Spleen (tissue), 11 donors: ENCODE measurements at regions not wholly inside any gene's neighbourhood (a gene's known extent, or its start where the extent isn't known, plus 50 kb on each side); places are given as distances from the start of the nearest gene placed in this dataset.

Source experiments
- DNase-seq: peaks from one replicate; pipeline ENCODE4 v3.0.0-alpha.2; 2020
- H3K27ac ChIP-seq, 8 donors: fragments of 200-600 bp; sonication (generic) in 7 of 8; 1 replicate in 4 of 8; 2 replicates in 4 of 8; pipeline versions ENCODE4 v1.5.0 to v1.8.0; 2016 to 2021; ENCODE audit warnings: inconsistent platforms in 4 of 8, mild to moderate bottlenecking in 4 of 8, moderate library complexity in 1 of 8
- H3K27me3 ChIP-seq, 7 donors: fragments of 200-600 bp; sonication (generic) in 6 of 7; replicated peaks in 1 of 7; 1 replicate in 4 of 7; 2 replicates in 3 of 7; pipeline versions ENCODE4 v1.5.0 to v1.8.0; 2016 to 2021; ENCODE audit warnings: inconsistent platforms in 3 of 7, mild to moderate bottlenecking in 1 of 7
- H3K36me3 ChIP-seq, 6 donors: fragments of 200-600 bp; sonication (generic) in 5 of 6; 1 replicate in 4 of 6; 2 replicates in 2 of 6; pipeline versions ENCODE4 v1.5.0 to v1.8.0; 2016 to 2021; ENCODE audit warnings: inconsistent platforms in 2 of 6
- H3K4me1 ChIP-seq, 6 donors: fragments of 200-600 bp; sonication (generic) in 5 of 6; 1 replicate in 3 of 6; 2 replicates in 3 of 6; pipeline versions ENCODE4 v1.5.0 to v1.8.0; 2016 to 2021; ENCODE audit warnings: inconsistent platforms in 3 of 6
- H3K4me3 ChIP-seq, 8 donors: fragments of 200-600 bp; sonication (generic) in 7 of 8; 1 replicate in 4 of 8; 2 replicates in 4 of 8; pipeline versions ENCODE4 v1.5.0 to v1.8.0; 2016 to 2021; ENCODE audit warnings: inconsistent platforms in 4 of 8, mild to moderate bottlenecking in 4 of 8, moderate library complexity in 2 of 8
- H3K9me3 ChIP-seq, 8 donors: fragments of 200-600 bp; sonication (generic) in 7 of 8; 1 replicate in 4 of 8; 2 replicates in 4 of 8; pipeline versions ENCODE4 v1.5.0 to v1.8.0; 2016 to 2021; ENCODE audit warnings: inconsistent platforms in 4 of 8
- CTCF ChIP-seq, 11 experiments: fragments of 200-600 bp in 7 of 11; fragments of 450-650 bp in 4 of 11; sonication (generic) in 4 of 11; IDR thresholded peaks in 8 of 11; conservative IDR thresholded peaks in 3 of 11; 1 replicate in 7 of 11; 2 replicates in 4 of 11; pipeline versions ENCODE4 v1.4.0 to v1.8.0; 2016 to 2021; ENCODE audit warnings: antibody characterized with exemption in 11 of 11, inconsistent platforms in 4 of 11, mild to moderate bottlenecking in 1 of 11
- POLR2A ChIP-seq, 3 donors: fragments of 450-650 bp; IDR thresholded peaks; one replicate each; pipeline ENCODE4 v1.5.1; 2017; ENCODE audit warnings: antibody characterized with exemption in 3 of 3, mild to moderate bottlenecking in 1 of 3
- POLR2AphosphoS5 ChIP-seq, 3 donors: sonication (generic); formaldehyde crosslinking; IDR thresholded peaks; one replicate each; pipeline ENCODE4 v1.5.1; 2017; ENCODE audit warnings: antibody characterized with exemption in 3 of 3
- WGBS, 5 donors: extraction: QIAGEN DNeasy Blood & Tissue Kit in 3 of 5; methylation state at CpG; one replicate each; pipeline versions ENCODE4 v1.1.5 to v1.1.7; 2013 to 2018; 5-methylcytosine and 5-hydroxymethylcytosine counted together
- intact Hi-C: fragments of 100-400 bp; cut with DNase I; formaldehyde crosslinking; loops from one replicate; pipeline ENCODE4 v1.15.0; 2023; ENCODE audit warnings: low total_unique reads
- donor health status: healthy with polysubstance abuse.
- donor health status: DM: no; HTN: no; CAD: no; lungs with moderate emphysema.
- donor health status: DM: no; HTN: no; CAD: no.
- donor health status: Bipolar disorder and iron deficiency.
- donor health status: healthy.
- donor health status: DM: no; HTN: no; CAD: no.
- donor health status: DM: yes; HTN: yes; CAD: no.

- H3K27me3 ChIP-seq = peaks cover 8 to 78% (median 58%) of the 10 kb centered on the region in 7 donors
- 38 to 41% (median 40%) methylated on average over 33 of the region's 33 CpGs for WGBS, 5 donors
- DNase-seq = peak; percentile 87
- intact Hi-C loops = loop anchor here (5.0 to 10.0 kb wide), 3 partner anchors 284 to 1333 kb away; partner anchors contain the start of gene HOXA11
- TF ChIP-seq CTCF (IDR thresholded peaks at IDR 0.05 in 8 of 11, conservative IDR thresholded peaks at IDR 0.05 in 3 of 11) (peak; percentile 47 to 84 (median 82)), POLR2AphosphoS5 (IDR thresholded peaks at IDR 0.05) (no peak)
- peak overlapping the region in 2 of 8 donors; percentile 26 to 62 for H3K27ac ChIP-seq
- peak overlapping the region in 4 of 8 donors; percentile 10 to 59 (median 18) for H3K4me3 ChIP-seq
- no peaks in the 10 kb centered on the region for H3K36me3 ChIP-seq
- H3K9me3 ChIP-seq = peaks cover 0 to 19% (median 0%) of the 10 kb centered on the region in 8 donors
- H3K4me1 ChIP-seq = peaks cover 12 to 40% (median 22%) of the 10 kb centered on the region in 6 donors
Measured at GRCh38 chr7:25851332-25852210, 300.4 kb upstream of the NFE2L3 start.

- peak; percentile 75 for DNase-seq
- WGBS, 5 donors = 2 to 11% (median 3%) methylated on average over 37 to 70 of the region's 70 CpGs
- TF ChIP-seq POLR2AphosphoS5 (IDR thresholded peaks at IDR 0.05) (no peak), CTCF (IDR thresholded peaks at IDR 0.05 in 8 of 11, conservative IDR thresholded peaks at IDR 0.05 in 3 of 11) (no peak), POLR2A (IDR thresholded peaks at IDR 0.05) (no peak)
- intact Hi-C loops = loop anchor here (5.0 to 10.0 kb wide), 3 partner anchors 285 to 1332 kb away; partner anchors contain the start of gene HOXA11
- no peaks in the 10 kb centered on the region for H3K36me3 ChIP-seq
- H3K4me1 ChIP-seq = peaks cover 12 to 48% (median 29%) of the 10 kb centered on the region in 6 donors
- peaks cover 0 to 24% (median 0%) of the 10 kb centered on the region in 8 donors for H3K9me3 ChIP-seq
- peak overlapping the region in 4 of 8 donors; percentile 10 to 59 (median 18) for H3K4me3 ChIP-seq
- peak overlapping the region in 2 of 8 donors; percentile 26 to 62 for H3K27ac ChIP-seq
- peaks cover 8 to 86% (median 66%) of the 10 kb centered on the region in 7 donors for H3K27me3 ChIP-seq
Measured at GRCh38 chr7:25852211-25852938, 299.6 kb upstream of the NFE2L3 start.

GRCh38 chr7:25852939-25853271, 299.1 kb upstream of the NFE2L3 start:
- H3K27me3 ChIP-seq = peaks cover 8 to 91% (median 71%) of the 10 kb centered on the region in 7 donors
- intact Hi-C loops = loop anchor here (5.0 to 10.0 kb wide), 3 partner anchors 286 to 1332 kb away; partner anchors contain the start of gene HOXA11
- DNase-seq = peak; percentile 74
- WGBS, 5 donors = 10 to 36% (median 12%) methylated on average over 16 of the region's 16 CpGs
- peaks cover 0 to 29% (median 0%) of the 10 kb centered on the region in 8 donors for H3K9me3 ChIP-seq
- H3K36me3 ChIP-seq = no peaks in the 10 kb centered on the region
- H3K4me3 ChIP-seq = peak overlapping the region in 2 of 8 donors; percentile 22 to 59
- H3K4me1 ChIP-seq = peaks cover 12 to 53% (median 33%) of the 10 kb centered on the region in 6 donors
- peak overlapping the region in 1 of 8 donors; percentile 62 for H3K27ac ChIP-seq
- TF ChIP-seq POLR2AphosphoS5 (IDR thresholded peaks at IDR 0.05) (no peak), CTCF (IDR thresholded peaks at IDR 0.05 in 8 of 11, conservative IDR thresholded peaks at IDR 0.05 in 3 of 11) (no peak), POLR2A (IDR thresholded peaks at IDR 0.05) (no peak)
